ENCODE measurements at regions not wholly inside any gene's neighbourhood (a gene's known extent, or its start where the extent isn't known, plus 50 kb on each side); places are given as distances from the start of the nearest gene placed in this dataset.
A peak's percentile ranks its signal among the peaks of the same experiment; 100 is the strongest.

DNA sequence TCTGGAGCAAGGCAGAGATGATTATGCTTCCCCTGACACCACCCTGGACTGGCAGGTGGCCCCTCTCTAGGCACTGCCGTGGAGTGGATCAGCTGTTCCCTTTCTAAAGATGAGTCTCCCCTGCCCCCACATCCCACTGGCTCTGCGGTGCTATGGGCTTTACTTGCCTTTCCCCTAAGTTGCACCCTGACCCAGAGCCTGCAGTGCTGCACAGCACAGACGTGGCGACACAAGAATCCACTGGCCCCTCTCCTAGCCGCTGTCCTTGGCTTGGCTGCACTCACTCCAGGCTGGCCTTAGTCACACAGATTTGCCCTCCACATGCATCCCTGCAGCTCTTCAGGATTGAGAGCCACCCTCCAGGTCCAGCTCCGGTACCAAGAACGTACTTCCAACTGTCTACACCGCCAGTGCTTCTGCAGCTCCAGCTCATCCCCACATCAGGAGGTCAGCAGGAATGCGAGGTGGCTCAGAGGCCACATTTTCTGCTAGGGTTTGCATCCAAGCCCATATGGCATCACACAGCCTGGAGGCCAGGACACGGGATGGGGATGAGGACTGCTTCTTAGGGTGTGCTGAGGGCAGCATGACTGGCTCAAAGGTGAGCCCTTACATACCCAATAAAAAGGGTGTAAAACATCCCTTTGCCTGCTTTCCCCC, 82.4 kb upstream of the RASGRF1 start:
- no peak for DNase-seq
- TF ChIP-seq, protein P1, sequence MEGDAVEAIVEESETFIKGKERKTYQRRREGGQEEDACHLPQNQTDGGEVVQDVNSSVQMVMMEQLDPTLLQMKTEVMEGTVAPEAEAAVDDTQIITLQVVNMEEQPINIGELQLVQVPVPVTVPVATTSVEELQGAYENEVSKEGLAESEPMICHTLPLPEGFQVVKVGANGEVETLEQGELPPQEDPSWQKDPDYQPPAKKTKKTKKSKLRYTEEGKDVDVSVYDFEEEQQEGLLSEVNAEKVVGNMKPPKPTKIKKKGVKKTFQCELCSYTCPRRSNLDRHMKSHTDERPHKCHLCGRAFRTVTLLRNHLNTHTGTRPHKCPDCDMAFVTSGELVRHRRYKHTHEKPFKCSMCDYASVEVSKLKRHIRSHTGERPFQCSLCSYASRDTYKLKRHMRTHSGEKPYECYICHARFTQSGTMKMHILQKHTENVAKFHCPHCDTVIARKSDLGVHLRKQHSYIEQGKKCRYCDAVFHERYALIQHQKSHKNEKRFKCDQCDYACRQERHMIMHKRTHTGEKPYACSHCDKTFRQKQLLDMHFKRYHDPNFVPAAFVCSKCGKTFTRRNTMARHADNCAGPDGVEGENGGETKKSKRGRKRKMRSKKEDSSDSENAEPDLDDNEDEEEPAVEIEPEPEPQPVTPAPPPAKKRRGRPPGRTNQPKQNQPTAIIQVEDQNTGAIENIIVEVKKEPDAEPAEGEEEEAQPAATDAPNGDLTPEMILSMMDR (IDR thresholded peaks at IDR 0.05; ENCODE audit: low read depth, low read length) = no peak
- Histone ChIP-seq H3K4me1 (peaks cover 47% of the 10 kb centered on the region), H3K36me3 (no peaks in the 10 kb centered on the region), H3K9me3 (no peaks in the 10 kb centered on the region), H3K4me3 (ENCODE audit: low read depth, low read length) (no peak overlapping the region), H3K27me3 (no peaks in the 10 kb centered on the region)

DNA sequence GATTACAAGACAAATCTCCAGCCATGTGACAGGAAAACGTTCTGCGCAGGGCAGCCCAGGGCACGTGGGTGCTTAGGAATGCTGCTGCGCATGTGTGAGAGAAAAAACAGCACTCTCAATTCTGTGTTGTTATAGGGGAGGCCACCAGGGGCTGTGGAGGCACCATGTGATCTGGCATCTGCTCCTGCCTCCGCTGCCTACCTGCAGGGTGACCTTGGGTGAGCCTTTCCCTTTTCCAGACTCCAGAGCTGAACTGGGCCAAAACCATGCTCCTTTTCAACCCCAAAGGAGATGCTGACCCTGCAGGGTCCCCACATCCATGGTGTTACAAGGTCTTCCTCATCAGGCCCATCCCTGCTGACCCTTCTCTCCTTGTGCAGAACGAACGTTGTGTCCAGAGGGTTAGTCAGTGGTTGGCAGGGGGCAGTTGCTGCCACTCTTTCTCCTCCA, 81.5 kb upstream of the RASGRF1 start:
- H3K4me1 ChIP-seq = peaks cover 51% of the 10 kb centered on the region
- TF ChIP-seq, protein P1 (IDR thresholded peaks at IDR 0.05; ENCODE audit: low read depth, low read length) = peak; percentile 64
- H3K36me3 ChIP-seq = no peaks in the 10 kb centered on the region
- no peaks in the 10 kb centered on the region for H3K9me3 ChIP-seq
- no peaks in the 10 kb centered on the region for H3K27me3 ChIP-seq
- DNase-seq = peak; percentile 81
- H3K4me3 ChIP-seq (ENCODE audit: low read depth, low read length) = no peak overlapping the region

DNA sequence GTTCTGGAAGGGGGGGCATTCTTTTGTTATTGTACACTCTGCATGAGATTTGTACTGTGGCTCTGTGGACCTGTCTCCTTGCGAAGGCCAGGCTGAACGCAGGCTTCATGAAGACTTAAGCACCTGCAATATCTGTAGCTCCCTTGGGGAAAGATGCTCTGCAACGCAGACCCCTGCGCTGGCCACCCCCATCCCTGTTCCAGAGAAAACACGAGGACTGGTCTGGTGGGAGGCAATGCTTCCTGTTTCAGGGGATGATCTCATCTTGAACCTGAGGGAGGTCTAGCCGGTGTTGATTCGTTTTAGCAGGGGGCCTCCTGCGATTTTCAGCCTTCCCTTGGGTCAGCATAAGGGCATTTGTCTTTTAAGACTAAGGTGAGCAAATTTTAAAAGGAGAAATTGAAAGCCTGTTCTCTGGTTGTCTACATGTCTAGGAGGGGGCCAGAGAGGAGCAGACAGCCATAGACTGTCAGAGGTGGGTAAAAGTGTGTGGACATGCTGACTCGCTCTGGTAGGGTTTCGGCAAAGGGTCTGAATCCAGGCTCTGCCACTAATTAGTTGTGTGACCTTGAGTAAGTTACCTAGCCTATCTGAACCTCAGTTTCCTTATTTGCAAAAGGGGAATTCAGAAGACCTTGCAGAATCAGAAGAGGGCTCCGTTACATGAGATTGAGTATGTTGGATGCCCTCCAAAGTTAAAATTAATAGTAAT, 80.9 kb upstream of the RASGRF1 start:
- TF ChIP-seq, protein P1 (IDR thresholded peaks at IDR 0.05; ENCODE audit: low read depth, low read length) = no peak
- peaks cover 51% of the 10 kb centered on the region for H3K4me1 ChIP-seq
- H3K36me3 ChIP-seq = no peaks in the 10 kb centered on the region
- H3K27me3 ChIP-seq = no peaks in the 10 kb centered on the region
- 0 out of 2 replicates have a peak overlapping the region, but pooled peaks have one; percentile 4 for H3K4me3 ChIP-seq (ENCODE audit: low read depth, low read length)
- DNase-seq = peak; percentile 84
- H3K9me3 ChIP-seq = no peaks in the 10 kb centered on the region

DNA sequence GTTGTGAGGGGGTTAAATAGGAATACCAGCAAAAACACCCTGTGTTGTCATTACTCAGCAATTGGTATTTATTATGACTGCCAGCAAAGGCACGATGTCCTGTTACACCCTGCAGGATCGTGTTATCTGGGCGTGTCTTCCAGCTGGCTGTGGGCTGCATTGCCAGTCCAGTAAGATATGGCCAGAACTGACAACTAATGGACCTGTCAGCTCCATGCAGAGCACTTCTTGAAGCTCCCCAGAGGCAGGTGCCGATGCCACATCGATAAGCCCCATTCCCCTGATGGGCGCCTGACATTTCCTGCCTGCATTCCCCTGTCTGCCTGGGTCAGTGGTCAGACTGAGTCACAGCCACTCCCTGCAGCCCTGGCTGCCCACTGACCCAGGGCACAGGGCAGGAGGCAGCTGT, 79.7 kb upstream of the RASGRF1 start:
- Histone ChIP-seq H3K9me3 (no peaks in the 10 kb centered on the region), H3K27me3 (no peaks in the 10 kb centered on the region), H3K36me3 (no peaks in the 10 kb centered on the region), H3K4me3 (ENCODE audit: low read depth, low read length) (0 out of 2 replicates have a peak overlapping the region, but pooled peaks have one; percentile 1), H3K4me1 (peaks cover 51% of the 10 kb centered on the region)
- peak; percentile 89 for DNase-seq
- TF ChIP-seq, protein P1 (IDR thresholded peaks at IDR 0.05; ENCODE audit: low read depth, low read length) = no peak

DNA sequence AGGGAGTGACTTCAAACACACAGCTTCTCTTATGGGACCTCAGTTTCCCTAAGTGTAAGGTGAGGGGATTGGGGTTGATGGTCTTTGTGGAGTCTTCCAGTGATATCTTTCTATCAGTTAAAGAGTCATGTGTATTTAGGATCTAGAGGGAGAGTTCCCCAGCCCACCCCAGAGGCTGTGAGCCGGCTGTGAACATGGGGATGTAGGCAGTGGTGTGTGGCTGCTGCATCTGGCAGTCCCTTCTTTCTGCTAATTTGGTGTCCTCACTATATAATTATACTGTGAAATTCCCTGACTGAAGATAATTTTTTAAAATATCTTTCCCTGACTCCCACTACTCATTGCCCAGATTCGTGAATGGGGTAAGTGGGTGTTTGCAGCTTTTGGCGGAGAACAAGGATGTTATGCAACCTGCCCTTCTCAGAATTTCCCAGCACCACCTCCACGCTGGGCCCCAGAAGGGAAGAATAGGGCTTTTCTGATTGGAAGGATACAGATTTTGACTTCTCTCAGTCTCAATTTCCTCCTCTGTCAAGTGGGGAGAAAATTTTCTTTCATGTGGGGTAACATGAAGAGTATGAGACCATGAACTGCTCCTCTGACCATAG, 79.0 kb upstream of the RASGRF1 start:
- TF ChIP-seq, protein P1 (IDR thresholded peaks at IDR 0.05; ENCODE audit: low read depth, low read length) = no peak

More for the DNA sequence above, 79.0 kb upstream of the RASGRF1 start:
- Histone ChIP-seq H3K27me3 (no peaks in the 10 kb centered on the region), H3K4me1 (peaks cover 51% of the 10 kb centered on the region), H3K36me3 (no peaks in the 10 kb centered on the region), H3K4me3 (ENCODE audit: low read depth, low read length) (no peak overlapping the region), H3K9me3 (no peaks in the 10 kb centered on the region)
- no peak for DNase-seq

Data from BE2C (cell line).